HepG2 (cell line): ENCODE measurements at regions not wholly inside any gene's neighbourhood (a gene's known extent, or its start where the extent isn't known, plus 50 kb on each side); places are given as distances from the start of the nearest gene placed in this dataset.

Experiments
- ATAC-seq: fragments of 200-7000 bp; cut with Tn5 transposase; 3 replicates; pipeline ENCODE4 v1.9.1; 2020; ENCODE audit warnings: mild to moderate bottlenecking, moderate library complexity
- BruUV-seq: library from RNA; stranded (reverse); fragments of 400-500 nt; replicated peaks from 2 replicates; lab custom pipeline; 2021; lab: Mats Ljungman, UMichigan
- CTCF ChIA-PET: fragments of 300-600 bp; formaldehyde crosslinking; extraction: SDS; loops from one replicate; lab custom pipeline; 2021; ENCODE audit warnings: low total read pairs, inconsistent platforms, low intra/inter-chr PET ratio; lab: Yijun Ruan, JAX
- POLR2A ChIA-PET: fragments of 350-600 bp; sonication (Branson Sonifier 250); formaldehyde crosslinking; loops from one replicate; lab custom pipeline; 2020; ENCODE audit warnings: antibody characterized with exemption, inconsistent platforms; lab: Yijun Ruan, JAX
- DNase-seq: peaks from one replicate; pipeline ENCODE4 v3.0.0-alpha.2; 2015; ENCODE audit warnings: low spot score
- FAIRE-seq: peaks from 3 replicates; lab custom pipeline; 2011; peaks lifted over from hg19 to GRCh38; lab: Jason Lieb, UNC
- H2AFZ ChIP-seq: one replicate; pipeline ENCODE4 v1.6.1; 2011; ENCODE audit warnings: low read length, inconsistent platforms
- H3K27ac ChIP-seq: fragments of 300-600 bp; 3 replicates; pipeline ENCODE4 v1.8.0; 2011; ENCODE audit warnings: mixed run types, mild to moderate bottlenecking, mixed read lengths, low read length, inconsistent platforms; ENCODE audit not compliant: insufficient read depth; ENCODE audit errors: extremely low read length
- H3K27me3 ChIP-seq, 2 experiments: fragments of 200-600 bp in 1 of 2; 2 replicates in 1 of 2; 3 replicates in 1 of 2; pipeline versions ENCODE4 v1.6.0 to v1.8.0; 2011; ENCODE audit warnings: low read length in 2 of 2, mild to moderate bottlenecking in 2 of 2, moderate library complexity in 2 of 2, inconsistent platforms in 1 of 2; ENCODE audit not compliant: insufficient read depth in 2 of 2, control insufficient read depth in 1 of 2
- H3K36me3 ChIP-seq, 2 experiments: fragments of 200-600 bp in 1 of 2; replicated peaks in 1 of 2; 2 replicates in 1 of 2; 3 replicates in 1 of 2; pipeline versions ENCODE4 v1.5.1 to v1.8.0; 2011; ENCODE audit warnings: low read length in 2 of 2, inconsistent platforms in 1 of 2; ENCODE audit not compliant: insufficient read depth in 2 of 2, control insufficient read depth in 1 of 2
- H3K4me1 ChIP-seq: 2 replicates; pipeline ENCODE4 v1.5.1; 2012; ENCODE audit warnings: low read length, inconsistent platforms; ENCODE audit not compliant: insufficient read depth
- H3K4me2 ChIP-seq: 2 replicates; pipeline ENCODE4 v1.6.0; 2011; ENCODE audit warnings: low read depth, low read length, inconsistent platforms
- H3K4me3 ChIP-seq, 3 experiments: fragments of 200-600 bp in 1 of 3; sonication (generic), shearing (Covaris generic) in 1 of 3; replicated peaks in 1 of 3; 2 replicates each; pipeline ENCODE4 v1.5.1; 2011 to 2016; ENCODE audit warnings: low read length in 3 of 3, inconsistent platforms in 2 of 3, low read depth in 2 of 3, mild to moderate bottlenecking in 2 of 3, control low read depth in 1 of 3, mixed read lengths in 1 of 3; ENCODE audit not compliant: insufficient read depth in 1 of 3
- H3K79me2 ChIP-seq: one replicate; pipeline ENCODE4 v1.6.1; 2011; ENCODE audit warnings: low read length, inconsistent platforms; ENCODE audit not compliant: insufficient read depth
- H3K9ac ChIP-seq: 2 replicates; pipeline ENCODE4 v1.6.0; 2011; ENCODE audit warnings: mild to moderate bottlenecking, low read depth, low read length, inconsistent platforms; ENCODE audit not compliant: insufficient read depth
- H3K9me3 ChIP-seq: 2 replicates; pipeline ENCODE4 v1.5.1; 2012; ENCODE audit warnings: mild to moderate bottlenecking, low read length
- H4K20me1 ChIP-seq: 2 replicates; pipeline ENCODE4 v1.6.0; 2011; ENCODE audit warnings: inconsistent platforms, mild to moderate bottlenecking, low read length, moderate library complexity; ENCODE audit not compliant: insufficient read depth
- CHD2 ChIP-seq: IDR thresholded peaks from 2 replicates; pipeline ENCODE4 v1.6.1; 2011; ENCODE audit warnings: low read depth, low read length, improper control_type of control experiment
- CREM ChIP-seq, 2 experiments: sonication (generic) in 1 of 2; formaldehyde crosslinking in 1 of 2; IDR thresholded peaks; 2 replicates each; pipeline versions ENCODE4 v1.4.0 to v1.6.1; 2016 to 2020; ENCODE audit warnings: antibody characterized with exemption in 1 of 2, mild to moderate bottlenecking in 1 of 2, missing genetic modification reagents in 1 of 2
- FOXC1 ChIP-seq: sonication (generic); formaldehyde crosslinking; IDR thresholded peaks from 2 replicates; pipeline ENCODE4 v1.8.0; 2022; ENCODE audit warnings: mild to moderate bottlenecking, missing genetic modification reagents, borderline replicate concordance
- KLF6 ChIP-seq: IDR thresholded peaks from 2 replicates; pipeline ENCODE4 v1.8.0; 2016; ENCODE audit warnings: missing biosample characterization, missing genetic modification reagents
- ZNF549 ChIP-seq: sonication (generic); formaldehyde crosslinking; IDR thresholded peaks from 2 replicates; pipeline ENCODE4 v1.5.0; 2020; ENCODE audit warnings: missing genetic modification reagents
- ZNF776 ChIP-seq: sonication (generic); formaldehyde crosslinking; IDR thresholded peaks from 2 replicates; pipeline ENCODE4 v1.4.0; 2020; ENCODE audit warnings: mild to moderate bottlenecking, missing genetic modification reagents
- ZNF782 ChIP-seq: sonication (generic); formaldehyde crosslinking; IDR thresholded peaks from 2 replicates; pipeline ENCODE4 v1.4.0; 2020; ENCODE audit warnings: missing genetic modification reagents, mild to moderate bottlenecking, borderline replicate concordance
- WGBS: methylation state at CpG from one replicate; pipeline ENCODE4 v1.1.6; 2017; ENCODE audit warnings: low lambda C conversion rate; 5-methylcytosine and 5-hydroxymethylcytosine counted together
- in situ Hi-C: cut with HindIII; loops from 2 replicates; pipeline ENCODE4 v1.10.0; 2017; ENCODE audit warnings: low pct_unique_long_range_greater_than_20kb; ENCODE audit not compliant: extremely low pct_ligation_motif_present
- intact Hi-C: fragments of 100-400 bp; cut with micrococcal nuclease; formaldehyde crosslinking; loops from one replicate; pipeline ENCODE4 v1.10.0; 2022; ENCODE audit not compliant: unreplicated experiment
- TF ChIP-seq, protein P1 (sequence below): sonication (generic); formaldehyde crosslinking; conservative IDR thresholded peaks from 2 replicates; pipeline ENCODE4 v1.8.1; 2023; ENCODE audit warnings: missing genetic modification reagents
- TF ChIP-seq, protein P2 (sequence below): sonication (generic); formaldehyde crosslinking; IDR thresholded peaks from 2 replicates; pipeline ENCODE4 v1.4.0; 2020; ENCODE audit warnings: missing genetic modification reagents, borderline replicate concordance

- DNase-seq = no peak
- in situ Hi-C loops = no loop called here
- ChIA-PET POLR2A (no interaction called here), CTCF (no interaction called here)
- H3K4me1 ChIP-seq = peaks cover 25% of the 10 kb centered on the region
- no peaks in the 10 kb centered on the region for H4K20me1 ChIP-seq
- no peak overlapping the region for H3K4me3 ChIP-seq
- FAIRE-seq = no peak
- no peak overlapping the region for H3K4me2 ChIP-seq
- 41% methylated on average over 1 of the region's 1 CpG for WGBS
- no peaks in the 10 kb centered on the region for H3K79me2 ChIP-seq
- no peaks in the 10 kb centered on the region for H3K27me3 ChIP-seq
- H3K9ac ChIP-seq = no peak overlapping the region
- no peak for TF ChIP-seq ZNF549 (CRISPR knock-in tag)
- TF ChIP-seq KLF6 (CRISPR knock-in tag) = no peak
- no peak for TF ChIP-seq ZNF776 (CRISPR knock-in tag)
- no peak for TF ChIP-seq CHD2
- no peak for TF ChIP-seq FOXC1
- TF ChIP-seq ZNF782 = no peak
- TF ChIP-seq CREM (IDR thresholded peaks at IDR 0.05) = no peak
- no peak for TF ChIP-seq CREM (CRISPR knock-in tag; IDR thresholded peaks at IDR 0.05)
- H3K9me3 ChIP-seq = no peaks in the 10 kb centered on the region
- intact Hi-C loops = no loop called here
- ATAC-seq = no peak
- H3K36me3 ChIP-seq = no peaks in the 10 kb centered on the region
- no peak overlapping the region for H3K27ac ChIP-seq
- H2AFZ ChIP-seq = no peak overlapping the region
- no TSS peak for BruUV-seq
These were observed 208.8 kb upstream of the ARG1 start for GRCh38 chr6:131363947-131364834.

- peak overlapping the region; percentile 53 for H3K4me2 ChIP-seq
- no peak overlapping the region for H3K27ac ChIP-seq
- in situ Hi-C loops (no loop called here), intact Hi-C loops (no loop called here)
- DNase-seq (peak; percentile 60), FAIRE-seq (peak; percentile 75), ATAC-seq (peak; percentile 84)
- POLR2A ChIA-PET = no interaction called here
- H3K4me1 ChIP-seq = peaks cover 25% of the 10 kb centered on the region
- H3K9ac ChIP-seq = no peak overlapping the region
- BruUV-seq = no TSS peak
- no peak overlapping the region for H2AFZ ChIP-seq
- H3K4me3 ChIP-seq = peak overlapping the region in 1 of 3 experiments; percentile 24; a peak in 1 of 6 replicates
- CTCF ChIA-PET = no interaction called here
- H3K79me2 ChIP-seq = no peaks in the 10 kb centered on the region
- no peaks in the 10 kb centered on the region; a peak in 1 of 5 replicates for H3K27me3 ChIP-seq
- no peaks in the 10 kb centered on the region for H4K20me1 ChIP-seq
- no peaks in the 10 kb centered on the region for H3K36me3 ChIP-seq
- 2% methylated on average over 2 of the region's 2 CpGs for WGBS
- H3K9me3 ChIP-seq = no peaks in the 10 kb centered on the region
- TF ChIP-seq, protein P1, sequence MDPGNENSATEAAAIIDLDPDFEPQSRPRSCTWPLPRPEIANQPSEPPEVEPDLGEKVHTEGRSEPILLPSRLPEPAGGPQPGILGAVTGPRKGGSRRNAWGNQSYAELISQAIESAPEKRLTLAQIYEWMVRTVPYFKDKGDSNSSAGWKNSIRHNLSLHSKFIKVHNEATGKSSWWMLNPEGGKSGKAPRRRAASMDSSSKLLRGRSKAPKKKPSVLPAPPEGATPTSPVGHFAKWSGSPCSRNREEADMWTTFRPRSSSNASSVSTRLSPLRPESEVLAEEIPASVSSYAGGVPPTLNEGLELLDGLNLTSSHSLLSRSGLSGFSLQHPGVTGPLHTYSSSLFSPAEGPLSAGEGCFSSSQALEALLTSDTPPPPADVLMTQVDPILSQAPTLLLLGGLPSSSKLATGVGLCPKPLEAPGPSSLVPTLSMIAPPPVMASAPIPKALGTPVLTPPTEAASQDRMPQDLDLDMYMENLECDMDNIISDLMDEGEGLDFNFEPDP (CRISPR knock-in tag) = no peak
- TF ChIP-seq, protein P2, sequence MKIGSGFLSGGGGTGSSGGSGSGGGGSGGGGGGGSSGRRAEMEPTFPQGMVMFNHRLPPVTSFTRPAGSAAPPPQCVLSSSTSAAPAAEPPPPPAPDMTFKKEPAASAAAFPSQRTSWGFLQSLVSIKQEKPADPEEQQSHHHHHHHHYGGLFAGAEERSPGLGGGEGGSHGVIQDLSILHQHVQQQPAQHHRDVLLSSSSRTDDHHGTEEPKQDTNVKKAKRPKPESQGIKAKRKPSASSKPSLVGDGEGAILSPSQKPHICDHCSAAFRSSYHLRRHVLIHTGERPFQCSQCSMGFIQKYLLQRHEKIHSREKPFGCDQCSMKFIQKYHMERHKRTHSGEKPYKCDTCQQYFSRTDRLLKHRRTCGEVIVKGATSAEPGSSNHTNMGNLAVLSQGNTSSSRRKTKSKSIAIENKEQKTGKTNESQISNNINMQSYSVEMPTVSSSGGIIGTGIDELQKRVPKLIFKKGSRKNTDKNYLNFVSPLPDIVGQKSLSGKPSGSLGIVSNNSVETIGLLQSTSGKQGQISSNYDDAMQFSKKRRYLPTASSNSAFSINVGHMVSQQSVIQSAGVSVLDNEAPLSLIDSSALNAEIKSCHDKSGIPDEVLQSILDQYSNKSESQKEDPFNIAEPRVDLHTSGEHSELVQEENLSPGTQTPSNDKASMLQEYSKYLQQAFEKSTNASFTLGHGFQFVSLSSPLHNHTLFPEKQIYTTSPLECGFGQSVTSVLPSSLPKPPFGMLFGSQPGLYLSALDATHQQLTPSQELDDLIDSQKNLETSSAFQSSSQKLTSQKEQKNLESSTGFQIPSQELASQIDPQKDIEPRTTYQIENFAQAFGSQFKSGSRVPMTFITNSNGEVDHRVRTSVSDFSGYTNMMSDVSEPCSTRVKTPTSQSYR = no peak
These were observed 206.8 kb upstream of the ARG1 start for GRCh38 chr6:131366223-131366622.
